ENCODE measurements at regions not wholly inside any gene's neighbourhood (a gene's known extent, or its start where the extent isn't known, plus 50 kb on each side); places are given as distances from the start of the nearest gene placed in this dataset.

GRCh38 chr2:16053437-16054257, 113.3 kb downstream of the MYCN start:
- TF ChIP-seq CTCF (IDR thresholded peaks at IDR 0.05) = no peak
- no peak for TF ChIP-seq POLR2A (IDR thresholded peaks at IDR 0.05)
- no peak for TF ChIP-seq POLR2AphosphoS5 (IDR thresholded peaks at IDR 0.05; ENCODE audit: insufficient read depth in 1 of 2, low read depth in 1 of 2)
